ENCODE measurements at regions not wholly inside any gene's neighbourhood (a gene's known extent, or its start where the extent isn't known, plus 50 kb on each side); places are given as distances from the start of the nearest gene placed in this dataset.

- Histone ChIP-seq H3K9me3 (peaks cover 8% of the 10 kb centered on the region), H3K27ac (no peak overlapping the region), H3K36me3 (no peaks in the 10 kb centered on the region), H3K4me1 (no peaks in the 10 kb centered on the region), H3K27me3 (ENCODE audit: low read depth) (no peaks in the 10 kb centered on the region), H3K4me3 (no peak overlapping the region)
- no peak for ATAC-seq
- intact Hi-C loops (cut with DNase I) = no loop called here
- TF ChIP-seq, protein P1, sequence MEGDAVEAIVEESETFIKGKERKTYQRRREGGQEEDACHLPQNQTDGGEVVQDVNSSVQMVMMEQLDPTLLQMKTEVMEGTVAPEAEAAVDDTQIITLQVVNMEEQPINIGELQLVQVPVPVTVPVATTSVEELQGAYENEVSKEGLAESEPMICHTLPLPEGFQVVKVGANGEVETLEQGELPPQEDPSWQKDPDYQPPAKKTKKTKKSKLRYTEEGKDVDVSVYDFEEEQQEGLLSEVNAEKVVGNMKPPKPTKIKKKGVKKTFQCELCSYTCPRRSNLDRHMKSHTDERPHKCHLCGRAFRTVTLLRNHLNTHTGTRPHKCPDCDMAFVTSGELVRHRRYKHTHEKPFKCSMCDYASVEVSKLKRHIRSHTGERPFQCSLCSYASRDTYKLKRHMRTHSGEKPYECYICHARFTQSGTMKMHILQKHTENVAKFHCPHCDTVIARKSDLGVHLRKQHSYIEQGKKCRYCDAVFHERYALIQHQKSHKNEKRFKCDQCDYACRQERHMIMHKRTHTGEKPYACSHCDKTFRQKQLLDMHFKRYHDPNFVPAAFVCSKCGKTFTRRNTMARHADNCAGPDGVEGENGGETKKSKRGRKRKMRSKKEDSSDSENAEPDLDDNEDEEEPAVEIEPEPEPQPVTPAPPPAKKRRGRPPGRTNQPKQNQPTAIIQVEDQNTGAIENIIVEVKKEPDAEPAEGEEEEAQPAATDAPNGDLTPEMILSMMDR (IDR thresholded peaks at IDR 0.05) = no peak
- no peak for DNase-seq
Measured at GRCh38 chr12:65570451-65571130, 253.7 kb upstream of the HMGA2 start.

DNA sequence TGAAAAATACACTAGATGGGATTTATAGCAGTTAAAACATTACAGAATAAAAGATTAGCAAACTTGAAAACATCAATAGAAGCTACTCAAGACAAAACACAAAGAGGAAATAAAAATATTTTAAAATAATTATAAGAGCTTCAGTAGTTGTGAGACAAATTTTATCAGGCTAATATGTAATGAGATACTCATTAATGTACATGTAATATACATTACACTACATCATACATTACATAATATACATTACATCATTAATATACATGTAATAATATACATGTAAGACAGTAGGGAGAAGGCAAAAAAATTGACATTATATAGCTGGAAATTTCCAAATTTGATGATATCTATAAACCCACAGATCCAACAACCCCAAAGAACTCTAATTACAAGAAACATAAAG lies 249.4 kb upstream of the HMGA2 start:
- no peak for ATAC-seq
- peaks cover 8% of the 10 kb centered on the region for H3K9me3 ChIP-seq
- no peak overlapping the region for H3K4me3 ChIP-seq
- intact Hi-C loops (cut with DNase I) = no loop called here
- H3K27me3 ChIP-seq (ENCODE audit: low read depth) = no peaks in the 10 kb centered on the region
- H3K36me3 ChIP-seq = no peaks in the 10 kb centered on the region
- no peaks in the 10 kb centered on the region for H3K4me1 ChIP-seq
- DNase-seq = no peak
- H3K27ac ChIP-seq = no peak overlapping the region
- TF ChIP-seq, protein P1 (IDR thresholded peaks at IDR 0.05) = no peak

GRCh38 chr12:65584016-65584415 lies 240.3 kb upstream of the HMGA2 start:
- DNase-seq = no peak
- Histone ChIP-seq H3K9me3 (no peaks in the 10 kb centered on the region), H3K4me1 (no peaks in the 10 kb centered on the region), H3K4me3 (no peak overlapping the region), H3K36me3 (no peaks in the 10 kb centered on the region), H3K27me3 (ENCODE audit: low read depth) (no peaks in the 10 kb centered on the region), H3K27ac (no peak overlapping the region)
- no peak for ATAC-seq
- intact Hi-C loops (cut with DNase I) = no loop called here
- TF ChIP-seq, protein P1 (IDR thresholded peaks at IDR 0.05) = no peak

DNA sequence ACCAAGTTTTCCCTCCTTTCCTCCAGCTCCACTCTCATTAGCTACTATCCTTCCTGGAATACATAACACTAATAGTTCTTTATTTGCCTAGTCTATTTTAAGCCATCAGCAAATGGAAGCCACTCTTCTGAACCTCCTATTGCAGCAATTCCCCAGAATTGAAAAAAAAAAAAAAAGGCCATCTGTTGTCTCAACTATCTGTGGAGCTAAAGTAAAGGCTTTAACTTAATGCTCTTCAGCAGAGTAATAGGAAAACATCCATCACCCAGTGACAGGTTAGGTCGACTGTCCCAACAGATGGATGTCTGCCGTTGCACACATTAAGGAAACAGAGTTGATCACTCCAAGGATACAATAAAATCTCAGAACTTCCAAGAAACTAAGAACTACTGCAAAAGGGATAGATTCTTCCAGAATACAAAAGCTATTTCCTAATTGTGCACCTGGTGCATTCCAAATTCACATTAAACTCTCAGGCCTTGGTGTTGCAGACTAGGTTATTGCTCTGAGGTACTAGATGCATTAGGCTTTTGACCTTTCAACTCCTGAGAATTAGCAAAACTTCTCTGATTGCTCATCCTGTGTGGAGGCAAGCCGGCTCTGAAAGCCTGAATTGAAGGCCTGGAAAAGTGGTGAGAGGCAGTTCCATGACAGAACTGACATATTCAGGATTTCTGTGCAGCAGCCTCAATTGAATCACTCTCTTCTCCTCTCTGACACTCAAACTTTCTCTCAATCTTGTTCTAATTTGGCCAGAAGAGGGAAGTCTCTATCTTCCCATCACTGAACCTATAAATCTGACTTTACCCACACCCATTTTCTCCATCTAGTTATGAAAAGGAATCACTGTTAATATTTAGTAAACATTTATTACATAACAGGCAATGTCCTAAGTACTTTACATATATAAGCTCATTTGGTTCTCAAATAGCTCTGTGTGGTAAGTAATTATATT lies 238.4 kb upstream of the HMGA2 start:
- no peaks in the 10 kb centered on the region for H3K36me3 ChIP-seq
- H3K27me3 ChIP-seq (ENCODE audit: low read depth) = no peaks in the 10 kb centered on the region
- no peak for ATAC-seq
- intact Hi-C loops (cut with DNase I) = no loop called here
- no peak for DNase-seq
- no peaks in the 10 kb centered on the region for H3K4me1 ChIP-seq
- TF ChIP-seq, protein P1 (IDR thresholded peaks at IDR 0.05) = no peak
- H3K4me3 ChIP-seq = no peak overlapping the region
- no peak overlapping the region for H3K27ac ChIP-seq
- no peaks in the 10 kb centered on the region for H3K9me3 ChIP-seq

GRCh38 chr12:65586796-65587195 lies 237.5 kb upstream of the HMGA2 start:
- intact Hi-C loops (cut with DNase I) = no loop called here
- TF ChIP-seq, protein P1 (IDR thresholded peaks at IDR 0.05) = no peak

More at GRCh38 chr12:65586796-65587195, 237.5 kb upstream of the HMGA2 start:
- no peaks in the 10 kb centered on the region for H3K36me3 ChIP-seq
- no peak overlapping the region for H3K4me3 ChIP-seq
- DNase-seq (no peak), ATAC-seq (no peak)
- H3K9me3 ChIP-seq = no peaks in the 10 kb centered on the region
- H3K4me1 ChIP-seq = no peaks in the 10 kb centered on the region
- no peak overlapping the region for H3K27ac ChIP-seq
- H3K27me3 ChIP-seq (ENCODE audit: low read depth) = no peaks in the 10 kb centered on the region

All from lower lobe of right lung (tissue), 2 donors.